HK-2 (cell line): ENCODE measurements at regions not wholly inside any gene's neighbourhood (a gene's known extent, or its start where the extent isn't known, plus 50 kb on each side); places are given as distances from the start of the nearest gene placed in this dataset.
A peak's percentile ranks its signal among the peaks of the same experiment; 100 is the strongest.

Experiments used
- DNase-seq: peaks from one replicate; pipeline ENCODE4 v3.0.0-alpha.2; 2018; ENCODE audit not compliant: unreplicated experiment

DNA sequence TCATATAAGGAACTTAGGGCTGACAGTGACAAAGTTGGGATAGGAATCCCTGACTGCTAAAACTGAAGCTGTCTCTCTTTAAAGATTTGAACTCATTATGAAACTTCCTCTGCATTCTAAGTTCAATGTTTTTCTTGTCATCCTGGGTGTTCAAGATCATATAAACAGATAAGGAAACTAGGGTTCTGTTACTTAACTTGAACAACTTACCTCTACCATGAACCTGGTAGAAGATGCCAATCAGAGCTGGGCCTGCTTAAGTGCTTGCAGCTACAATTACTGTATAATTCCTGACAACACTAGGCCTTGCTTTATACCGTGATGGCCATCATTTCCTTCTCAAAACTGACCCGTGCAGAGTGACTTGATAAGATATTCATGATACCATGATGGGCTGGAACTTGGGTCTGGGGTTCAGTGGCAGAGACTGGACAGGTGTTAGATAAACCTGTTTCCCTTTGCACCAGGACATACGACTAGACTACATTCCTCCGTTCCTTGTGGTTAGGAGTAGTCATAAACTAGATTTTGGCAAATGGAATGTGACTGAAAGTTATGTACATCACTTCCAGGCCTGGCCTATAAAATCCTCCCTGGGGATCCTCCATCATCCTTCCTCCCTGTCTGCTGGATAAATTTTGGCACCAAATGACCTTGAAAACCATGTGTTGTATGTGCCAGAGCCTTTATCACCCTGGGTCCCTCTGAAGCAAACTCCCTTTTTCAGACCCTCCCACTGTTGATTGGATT, 172.2 kb upstream of the PRICKLE1 start:
- DNase-seq = no peak

DNA sequence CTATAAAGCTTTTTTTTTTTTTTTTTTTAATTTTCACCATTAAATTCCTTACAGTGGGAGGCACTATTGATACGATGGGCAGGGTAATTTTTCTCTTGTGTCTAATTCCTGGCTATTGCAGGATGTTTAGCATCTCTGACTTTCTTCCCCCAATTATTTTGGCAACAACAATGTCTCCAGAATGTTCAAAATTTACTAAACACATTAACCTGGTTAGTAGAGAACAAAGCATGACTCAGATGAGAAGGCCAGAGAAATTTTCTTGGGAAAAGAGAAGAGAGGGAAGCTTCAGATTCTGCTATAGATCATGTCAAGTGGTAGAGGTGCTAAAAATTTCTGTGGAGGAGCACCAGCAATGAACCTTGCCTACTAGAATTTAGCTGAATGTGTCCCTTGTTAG, 171.5 kb upstream of the PRICKLE1 start:
- no peak for DNase-seq

DNA sequence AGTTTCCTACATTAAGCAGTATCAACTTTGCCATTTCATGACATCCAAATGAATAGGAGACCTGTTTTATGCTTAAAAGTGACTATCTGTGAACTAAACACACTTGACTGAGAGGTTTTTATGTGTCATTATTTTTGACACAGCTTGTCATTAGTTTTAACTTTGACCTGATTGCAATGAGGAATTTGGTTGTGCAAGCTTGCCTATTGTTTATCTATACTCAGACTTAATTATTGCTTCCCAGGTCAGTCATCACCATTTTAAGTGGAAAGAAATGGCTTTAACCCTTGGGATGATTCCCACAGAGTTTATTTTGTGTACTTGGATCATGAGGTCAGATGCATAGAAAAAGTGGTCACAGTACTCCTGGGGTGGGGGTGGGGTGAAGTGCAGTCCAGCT, 171.0 kb upstream of the PRICKLE1 start:
- no peak for DNase-seq

DNA sequence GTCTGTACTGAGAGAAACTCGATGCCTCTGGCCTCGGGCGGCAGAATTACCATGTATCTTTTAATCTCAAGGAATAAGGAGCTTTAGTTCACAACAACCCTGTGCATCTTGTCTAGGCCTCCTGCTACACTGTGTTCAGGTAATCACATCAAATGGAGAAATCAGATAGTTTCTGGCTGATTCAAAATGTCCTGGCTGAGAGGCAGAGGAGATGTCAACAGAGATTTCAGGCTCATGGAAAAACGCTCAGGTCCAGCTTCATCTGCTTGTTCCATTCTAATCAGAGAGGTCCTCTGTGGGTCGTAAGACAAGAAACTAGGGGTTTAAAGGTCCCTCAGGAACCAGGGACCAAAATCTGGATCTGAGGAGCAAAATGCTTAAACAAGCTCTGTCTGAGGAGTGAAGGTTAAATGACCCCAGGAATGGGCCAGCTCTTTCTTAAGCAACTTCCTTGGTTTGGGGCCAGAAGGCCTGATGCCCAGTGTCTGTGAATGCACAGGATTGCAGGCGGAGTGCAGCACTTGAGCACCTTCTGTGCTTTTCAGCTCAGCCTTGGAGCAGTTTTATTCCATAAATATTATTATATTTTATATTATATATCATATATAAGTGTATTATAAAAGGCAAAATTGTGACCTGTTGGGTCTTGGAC, 170.2 kb upstream of the PRICKLE1 start:
- no peak for DNase-seq

- DNase-seq = no peak
Observed at GRCh38 chr12:42758806-42759205, 169.3 kb upstream of the PRICKLE1 start.

- no peak for DNase-seq
Observed at GRCh38 chr12:42757624-42758119, 168.1 kb upstream of the PRICKLE1 start.

GRCh38 chr12:42756841-42757623, 167.5 kb upstream of the PRICKLE1 start:
- DNase-seq = peak; percentile 89

DNA sequence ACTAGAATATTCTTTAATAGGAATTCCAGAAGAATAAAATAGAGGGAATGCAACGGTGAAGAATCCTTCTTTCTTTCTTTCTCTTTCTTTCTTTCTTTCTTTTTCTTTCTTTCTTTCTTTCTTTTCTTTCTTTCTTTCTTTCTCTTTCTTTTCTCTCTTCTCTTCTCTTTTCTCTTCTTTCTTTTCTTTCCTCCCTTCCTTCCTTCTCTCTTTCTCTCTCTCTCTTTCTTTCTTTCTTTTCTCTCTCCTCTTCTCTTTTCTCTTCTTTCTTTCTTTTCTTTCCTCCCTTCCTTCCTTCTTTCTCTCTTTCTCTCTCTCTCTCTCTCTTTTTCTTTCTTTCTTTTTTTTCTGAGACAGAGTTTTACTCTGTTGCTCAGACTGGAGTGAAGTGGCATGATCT, 160.8 kb upstream of the PRICKLE1 start:
- DNase-seq = no peak

GRCh38 chr12:42749239-42749638, 159.7 kb upstream of the PRICKLE1 start:
- DNase-seq = no peak

DNA sequence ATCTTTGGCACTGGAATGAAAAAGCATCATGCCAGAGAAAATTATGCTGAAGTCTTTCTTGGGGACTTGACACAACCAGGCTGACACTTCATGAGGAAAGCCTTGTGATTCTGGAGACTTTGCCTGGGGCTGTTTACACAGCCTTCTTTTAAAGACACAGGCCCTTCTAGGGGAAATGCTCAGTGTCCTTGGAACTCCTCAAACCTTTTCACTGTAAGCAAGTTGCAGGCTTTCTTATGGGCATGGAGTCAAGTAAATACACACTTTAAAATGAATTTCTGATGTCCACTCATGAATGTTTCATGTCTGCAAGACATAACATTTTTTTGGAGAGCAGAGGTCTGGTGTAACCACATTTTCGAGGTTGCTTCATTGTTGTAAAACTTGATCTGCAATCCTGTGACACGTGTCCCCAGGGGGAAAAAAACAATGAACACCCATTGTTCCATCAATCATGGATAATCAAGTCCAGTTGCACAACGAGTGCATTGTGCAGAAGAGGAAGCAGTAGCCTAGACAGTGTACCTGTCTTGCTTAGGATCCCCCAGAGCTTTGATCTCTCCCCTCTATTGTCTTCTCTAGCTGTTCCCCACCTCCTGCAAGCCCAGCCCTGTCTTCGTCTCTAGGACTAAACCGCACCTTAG, 155.1 kb upstream of the PRICKLE1 start:
- DNase-seq = no peak

- no peak for DNase-seq
Observed at GRCh38 chr12:42742716-42743115, 153.2 kb upstream of the PRICKLE1 start.

DNA sequence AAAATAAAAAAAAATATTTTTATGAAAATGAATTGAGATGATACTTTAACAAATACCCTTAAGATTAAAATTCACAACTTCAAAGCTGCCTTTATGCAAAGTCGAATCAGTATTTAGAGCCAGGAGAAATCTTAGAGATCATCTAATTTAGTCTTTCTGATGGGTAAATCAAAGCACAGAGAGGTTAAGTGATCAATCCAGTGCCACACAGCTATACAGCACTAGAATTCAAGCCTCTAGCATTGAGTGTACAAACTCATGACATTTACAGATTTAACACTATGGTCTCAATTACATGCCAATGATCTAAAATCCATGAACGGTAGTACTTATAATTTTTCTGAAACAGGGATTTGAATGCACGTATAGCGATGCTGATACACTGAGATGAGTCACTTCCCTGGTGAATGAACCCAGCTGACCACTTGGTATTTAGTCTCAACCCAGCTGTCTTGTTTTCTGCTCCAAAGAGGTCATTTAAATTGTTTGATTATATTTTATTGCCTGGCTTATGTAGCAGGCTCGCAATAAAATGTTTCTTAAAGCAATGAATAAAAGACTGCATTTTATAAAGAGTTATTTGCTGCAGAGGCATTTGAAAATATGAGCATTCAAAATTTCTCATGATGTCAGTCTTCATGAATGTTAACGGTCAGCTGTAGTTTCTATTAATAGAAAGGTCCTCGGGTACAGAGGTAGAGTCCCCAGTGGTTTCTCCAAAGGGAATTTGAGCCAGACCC, 152.4 kb upstream of the PRICKLE1 start:
- no peak for DNase-seq

GRCh38 chr12:42741091-42741490, 151.5 kb upstream of the PRICKLE1 start:
- no peak for DNase-seq

DNA sequence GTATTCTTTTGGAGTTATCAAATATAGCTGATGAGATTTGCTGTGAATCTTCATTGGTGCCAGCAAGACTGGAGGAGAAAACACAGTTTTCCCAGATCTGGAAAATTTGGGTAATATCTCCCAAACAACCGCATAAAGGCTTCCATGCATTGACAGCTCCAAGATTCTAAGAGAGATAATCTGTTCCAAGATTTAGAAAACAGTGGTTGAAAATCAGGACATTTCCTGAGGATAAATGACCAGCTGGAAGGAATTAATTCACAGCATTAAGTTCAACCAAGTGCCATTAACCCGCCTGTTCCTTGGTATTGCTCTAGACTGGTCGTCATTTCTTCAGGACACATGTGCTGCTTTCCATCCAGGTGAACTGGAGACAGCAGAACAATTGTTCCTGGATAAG, 147.9 kb upstream of the PRICKLE1 start:
- no peak for DNase-seq

GRCh38 chr12:42735861-42736361, 146.4 kb upstream of the PRICKLE1 start:
- no peak for DNase-seq

DNA sequence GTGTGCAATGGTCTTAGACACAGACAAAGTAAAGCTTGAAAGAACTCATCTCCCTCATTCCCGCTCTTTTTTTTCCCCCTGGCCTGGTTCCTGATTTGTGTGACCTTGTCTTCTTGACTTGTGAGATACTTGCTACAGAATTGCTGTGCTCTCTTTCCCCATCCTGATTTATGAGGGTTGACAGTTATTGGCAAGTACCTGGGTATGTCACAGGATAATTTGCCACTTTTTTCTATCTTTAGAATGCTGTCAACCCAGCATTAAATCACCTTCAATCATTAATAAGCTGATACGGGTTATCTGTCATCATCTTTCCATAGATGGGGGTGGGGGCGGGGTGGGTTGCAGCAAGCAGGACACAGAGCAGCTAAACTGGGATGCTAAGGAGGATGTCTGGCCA, 144.4 kb upstream of the PRICKLE1 start:
- no peak for DNase-seq

DNA sequence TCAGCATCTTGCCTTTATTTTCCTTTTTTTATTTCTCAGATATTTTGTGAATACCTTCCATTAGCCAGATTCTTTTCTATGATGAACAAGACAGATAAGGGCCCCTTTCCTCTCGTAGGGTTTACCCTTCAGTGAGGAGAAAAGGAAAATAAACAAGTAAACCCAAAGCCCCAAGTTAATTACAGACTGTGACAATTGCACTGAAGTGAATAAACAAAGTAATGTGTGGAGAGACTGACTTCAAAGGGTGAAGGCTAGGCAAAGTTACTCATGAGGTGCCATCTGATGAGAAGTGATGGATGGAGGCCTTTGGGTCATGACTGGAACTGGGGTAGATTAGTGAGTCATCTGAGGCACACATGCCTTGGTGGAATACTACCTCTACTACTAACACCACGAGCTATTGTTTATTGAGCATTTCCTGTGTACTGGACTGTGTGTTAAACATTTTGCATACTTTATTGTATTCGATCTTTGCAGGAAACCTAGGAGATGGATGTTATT, 143.4 kb upstream of the PRICKLE1 start:
- no peak for DNase-seq

GRCh38 chr12:42730291-42730690, 140.7 kb upstream of the PRICKLE1 start:
- no peak for DNase-seq

GRCh38 chr12:42729535-42729900, 140.0 kb upstream of the PRICKLE1 start:
- no peak for DNase-seq

DNA sequence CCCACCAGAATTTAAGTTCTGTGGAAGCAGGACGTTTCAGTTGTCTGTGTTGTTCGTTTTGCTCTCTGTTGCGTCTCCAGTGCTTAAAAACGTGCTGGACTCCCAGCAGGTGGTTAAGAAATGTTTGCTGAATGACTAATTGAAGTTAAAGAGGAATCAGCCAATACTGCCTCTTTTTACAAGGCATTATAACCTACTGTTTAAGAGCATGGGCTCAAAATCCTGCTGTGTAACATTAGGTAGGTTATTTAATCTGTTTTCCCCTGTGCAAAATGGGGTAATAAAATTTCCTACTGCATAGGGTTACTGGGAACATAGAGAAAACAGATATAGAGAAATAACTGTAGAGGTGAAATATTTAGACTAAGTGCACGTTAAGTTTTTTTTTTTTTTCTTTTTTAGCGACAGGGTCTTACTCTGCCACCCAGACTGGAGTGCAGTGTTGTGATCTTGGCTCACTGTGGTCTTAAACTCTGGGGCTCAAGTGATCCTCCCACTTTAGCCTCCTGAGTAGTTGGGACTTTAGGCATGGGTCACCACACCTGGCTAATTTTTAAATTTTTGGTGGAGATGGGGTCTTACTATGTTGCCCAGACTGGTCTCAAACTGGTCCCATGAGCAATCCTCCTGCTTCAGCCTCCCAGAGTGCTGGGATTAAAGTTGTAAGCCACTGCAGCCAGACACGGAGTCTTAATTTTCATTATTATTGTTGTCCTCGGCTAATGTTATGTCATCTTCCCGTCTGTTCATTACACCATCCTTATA, 139.4 kb upstream of the PRICKLE1 start:
- no peak for DNase-seq
